MM.1S (cell line): ENCODE measurements at regions not wholly inside any gene's neighbourhood (a gene's known extent, or its start where the extent isn't known, plus 50 kb on each side); places are given as distances from the start of the nearest gene placed in this dataset.

Source experiments
- DNase-seq: peaks from one replicate; pipeline ENCODE4 v3.0.0-alpha.2; 2015
- H2AFZ ChIP-seq: fragments of 300-600 bp; sonication (generic); 2 replicates; pipeline ENCODE4 v1.6.0; 2016; ENCODE audit warnings: antibody characterized with exemption, low read length
- H3F3A ChIP-seq: fragments of 300-600 bp; sonication (generic); 2 replicates; pipeline ENCODE4 v1.6.1; 2016; ENCODE audit warnings: mild to moderate bottlenecking, antibody characterized with exemption, low read length, moderate library complexity, mixed read lengths; ENCODE audit not compliant: insufficient read depth
- H3K27ac ChIP-seq: fragments of 300-600 bp; sonication (generic); 2 replicates; pipeline ENCODE4 v1.5.1; 2016; ENCODE audit warnings: mild to moderate bottlenecking, low read length
- H3K27me3 ChIP-seq: fragments of 300-600 bp; sonication (generic); replicated peaks from 2 replicates; pipeline ENCODE4 v1.6.0; 2016; ENCODE audit warnings: low read length; ENCODE audit not compliant: insufficient read depth
- H3K36me3 ChIP-seq: fragments of 300-600 bp; sonication (generic); replicated peaks from 2 replicates; pipeline ENCODE4 v1.6.1; 2016; ENCODE audit warnings: mild to moderate bottlenecking, low read length, mixed read lengths; ENCODE audit not compliant: insufficient read depth
- H3K4me1 ChIP-seq: fragments of 300-600 bp; sonication (generic); 2 replicates; pipeline ENCODE4 v1.6.1; 2016; ENCODE audit warnings: low read length, mixed read lengths
- H3K4me2 ChIP-seq: fragments of 300-600 bp; sonication (generic); 2 replicates; pipeline ENCODE4 v1.6.0; 2016; ENCODE audit warnings: low read depth, low read length
- H3K4me3 ChIP-seq: fragments of 300-600 bp; sonication (generic); 2 replicates; pipeline ENCODE4 v1.5.1; 2016; ENCODE audit warnings: low read length, mixed read lengths
- H3K79me2 ChIP-seq: fragments of 300-600 bp; sonication (generic); 2 replicates; pipeline ENCODE4 v1.6.1; 2016; ENCODE audit warnings: mixed run types, low read length, mixed read lengths
- H3K9ac ChIP-seq: fragments of 300-600 bp; sonication (generic); 2 replicates; pipeline ENCODE4 v1.6.1; 2016; ENCODE audit warnings: low read length, mixed read lengths
- H3K9me2 ChIP-seq: fragments of 300-600 bp; sonication (generic); replicated peaks from 2 replicates; pipeline ENCODE4 v1.6.1; 2016; ENCODE audit warnings: mild to moderate bottlenecking, low read length, mixed read lengths; ENCODE audit not compliant: insufficient read depth
- H3K9me3 ChIP-seq: fragments of 300-600 bp; sonication (generic); replicated peaks from 2 replicates; pipeline ENCODE4 v1.6.1; 2016; ENCODE audit warnings: mild to moderate bottlenecking, low read length, mixed read lengths; ENCODE audit not compliant: insufficient read depth
- H4K20me1 ChIP-seq: fragments of 300-600 bp; sonication (generic); 2 replicates; pipeline ENCODE4 v1.6.1; 2016; ENCODE audit warnings: mild to moderate bottlenecking, low read length, moderate library complexity, mixed read lengths; ENCODE audit not compliant: insufficient read depth
- CTCF ChIP-seq: fragments of 300-600 bp; sonication (generic); IDR thresholded peaks from 2 replicates; pipeline ENCODE4 v1.5.1; 2016; ENCODE audit warnings: antibody characterized with exemption, low read length, mixed read lengths
- EZH2 ChIP-seq: fragments of 300-600 bp; sonication (generic); optimal IDR thresholded peaks from 2 replicates; pipeline ENCODE3; 2017; ENCODE audit warnings: low read depth, mild to moderate bottlenecking, antibody characterized with exemption, low read length, mixed read lengths
- EZH2phosphoT487 ChIP-seq: fragments of 300-600 bp; sonication (generic); IDR thresholded peaks from 2 replicates; pipeline ENCODE4 v1.6.1; 2018; ENCODE audit warnings: antibody characterized with exemption, low read length

GRCh38 chr20:17793986-17794385 is 94.2 kb downstream of the BANF2 start:
- TF ChIP-seq EZH2, result no peak
- TF ChIP-seq CTCF, result no peak
- no peak for TF ChIP-seq EZH2phosphoT487
- Histone ChIP-seq H3K36me3 (no peaks in the 10 kb centered on the region), H3K27me3 (no peaks in the 10 kb centered on the region), H3K4me1 (peaks cover 14% of the 10 kb centered on the region), H3K9me3 (no peaks in the 10 kb centered on the region), H3K4me3 (no peak overlapping the region), H4K20me1 (no peaks in the 10 kb centered on the region), H3K4me2 (no peak overlapping the region), H3K9ac (no peak overlapping the region), H3K27ac (no peak overlapping the region), H3K9me2 (no peaks in the 10 kb centered on the region), H3K79me2 (no peaks in the 10 kb centered on the region), H2AFZ (no peak overlapping the region), H3F3A (no peaks in the 10 kb centered on the region)
- no peak for DNase-seq

- H3K4me3 ChIP-seq, result no peak overlapping the region
- no peaks in the 10 kb centered on the region for H3F3A ChIP-seq
- no peaks in the 10 kb centered on the region for H4K20me1 ChIP-seq
- no peaks in the 10 kb centered on the region for H3K36me3 ChIP-seq
- TF ChIP-seq CTCF (no peak), EZH2 (no peak), EZH2phosphoT487 (no peak)
- H3K4me1 ChIP-seq, result peaks cover 3% of the 10 kb centered on the region; the same call in 1 of the 2 replicates
- no peak overlapping the region for H2AFZ ChIP-seq
- no peaks in the 10 kb centered on the region for H3K9me2 ChIP-seq
- H3K79me2 ChIP-seq, result no peaks in the 10 kb centered on the region
- no peaks in the 10 kb centered on the region for H3K9me3 ChIP-seq
- no peaks in the 10 kb centered on the region for H3K27me3 ChIP-seq
- no peak overlapping the region for H3K9ac ChIP-seq
- DNase-seq, result no peak
- H3K4me2 ChIP-seq, result no peak overlapping the region
- H3K27ac ChIP-seq, result no peak overlapping the region
These were observed 90.5 kb downstream of the BANF2 start for GRCh38 chr20:17790296-17790695.

- H4K20me1 ChIP-seq, result no peaks in the 10 kb centered on the region
- DNase-seq, result no peak
- no peaks in the 10 kb centered on the region for H3K27me3 ChIP-seq
- H3K4me2 ChIP-seq, result no peak overlapping the region
- TF ChIP-seq CTCF, result no peak
- no peak for TF ChIP-seq EZH2
- no peak for TF ChIP-seq EZH2phosphoT487
- H3K27ac ChIP-seq, result no peak overlapping the region
- H3K9ac ChIP-seq, result no peak overlapping the region
- H3K36me3 ChIP-seq, result no peaks in the 10 kb centered on the region
- H2AFZ ChIP-seq, result no peak overlapping the region
- H3K9me3 ChIP-seq, result no peaks in the 10 kb centered on the region
- no peaks in the 10 kb centered on the region for H3K9me2 ChIP-seq
- H3K4me1 ChIP-seq, result peaks cover 11% of the 10 kb centered on the region
- no peak overlapping the region for H3K4me3 ChIP-seq
- H3K79me2 ChIP-seq, result no peaks in the 10 kb centered on the region
- H3F3A ChIP-seq, result no peaks in the 10 kb centered on the region
These were observed 88.0 kb downstream of the BANF2 start for GRCh38 chr20:17787816-17788215.
